ENCODE measurements at regions not wholly inside any gene's neighbourhood (a gene's known extent, or its start where the extent isn't known, plus 50 kb on each side); places are given as distances from the start of the nearest gene placed in this dataset.

- TF ChIP-seq CTCF (conservative IDR thresholded peaks at IDR 0.05; ENCODE audit: low read length) (no peak), EZH2phosphoT487 (IDR thresholded peaks at IDR 0.05; ENCODE audit: borderline replicate concordance, low read depth, low read length) (no peak)
- DNase-seq (ENCODE audit: low spot score), result no peak
- no peaks in the 10 kb centered on the region for H3K4me1 ChIP-seq (ENCODE audit: insufficient read depth, low read length, poor library complexity, severe bottlenecking)
- intact Hi-C loops (cut with micrococcal nuclease; ENCODE audit: unreplicated experiment), result no loop called here
- ChIA-PET POLR2A (interaction anchor here (0.6 kb wide), 1 partner anchor 683 kb away, joined by 3 read pairs; no protein-coding TSS in a partner anchor), CTCF (ENCODE audit: unreplicated experiment) (no interaction called here)
- no TSS peak for BruUV-seq (replicated peaks)
- no peaks in the 10 kb centered on the region for H3K9me3 ChIP-seq (ENCODE audit: low read length)
- H3K27ac ChIP-seq (ENCODE audit: low read depth, low read length, poor library complexity, severe bottlenecking), result no peak overlapping the region
- H3K9me2 ChIP-seq (ENCODE audit: insufficient read depth, low read length), result no peaks in the 10 kb centered on the region
- no peak overlapping the region for H2AFZ ChIP-seq (ENCODE audit: low read length)
- H3K4me3 ChIP-seq (ENCODE audit: low read depth, low read length, poor library complexity, severe bottlenecking), result no peak overlapping the region
- no peaks in the 10 kb centered on the region for H3K79me2 ChIP-seq (ENCODE audit: insufficient read depth, low read depth, low read length)
- H3K4me2 ChIP-seq (ENCODE audit: low read length), result no peak overlapping the region
- no peaks in the 10 kb centered on the region for H3K36me3 ChIP-seq (ENCODE audit: insufficient read depth, low read length)
- no peaks in the 10 kb centered on the region for H4K20me1 ChIP-seq (ENCODE audit: insufficient read depth, low read length)
Observed at GRCh38 chr10:117926491-117926890, 120.2 kb downstream of the RAB11FIP2 start.

GRCh38 chr10:117927332-117927731 is 119.4 kb downstream of the RAB11FIP2 start:
- POLR2A ChIA-PET, result no interaction called here
- H3K27ac ChIP-seq (ENCODE audit: low read depth, low read length, poor library complexity, severe bottlenecking), result no peak overlapping the region
- H3K4me2 ChIP-seq (ENCODE audit: low read length), result no peak overlapping the region
- H4K20me1 ChIP-seq (ENCODE audit: insufficient read depth, low read length), result no peaks in the 10 kb centered on the region
- intact Hi-C loops (cut with micrococcal nuclease; ENCODE audit: unreplicated experiment), result no loop called here
- H2AFZ ChIP-seq (ENCODE audit: low read length), result no peak overlapping the region
- no peaks in the 10 kb centered on the region for H3K36me3 ChIP-seq (ENCODE audit: insufficient read depth, low read length)
- H3K79me2 ChIP-seq (ENCODE audit: insufficient read depth, low read depth, low read length), result no peaks in the 10 kb centered on the region
- BruUV-seq (replicated peaks), result no TSS peak
- no peaks in the 10 kb centered on the region for H3K9me2 ChIP-seq (ENCODE audit: insufficient read depth, low read length)
- no peaks in the 10 kb centered on the region for H3K9me3 ChIP-seq (ENCODE audit: low read length)
- H3K4me1 ChIP-seq (ENCODE audit: insufficient read depth, low read length, poor library complexity, severe bottlenecking), result no peaks in the 10 kb centered on the region
- no peak for DNase-seq (ENCODE audit: low spot score)
- TF ChIP-seq EZH2phosphoT487 (IDR thresholded peaks at IDR 0.05; ENCODE audit: borderline replicate concordance, low read depth, low read length) (no peak), CTCF (conservative IDR thresholded peaks at IDR 0.05; ENCODE audit: low read length) (no peak)
- H3K4me3 ChIP-seq (ENCODE audit: low read depth, low read length, poor library complexity, severe bottlenecking), result no peak overlapping the region
- CTCF ChIA-PET (ENCODE audit: unreplicated experiment), result no interaction called here

GRCh38 chr10:117927871-117928270 is 118.9 kb downstream of the RAB11FIP2 start:
- no peak overlapping the region for H3K4me3 ChIP-seq (ENCODE audit: low read depth, low read length, poor library complexity, severe bottlenecking)
- H3K9me3 ChIP-seq (ENCODE audit: low read length), result no peaks in the 10 kb centered on the region
- ChIA-PET POLR2A (interaction anchor here (0.6 to 0.7 kb wide), 3 partner anchors 10 to 286 kb away, joined by 3 read pairs; no protein-coding TSS in a partner anchor), CTCF (ENCODE audit: unreplicated experiment) (no interaction called here)
- no TSS peak for BruUV-seq (replicated peaks)
- H3K9me2 ChIP-seq (ENCODE audit: insufficient read depth, low read length), result no peaks in the 10 kb centered on the region
- no peaks in the 10 kb centered on the region for H4K20me1 ChIP-seq (ENCODE audit: insufficient read depth, low read length)
- H3K4me1 ChIP-seq (ENCODE audit: insufficient read depth, low read length, poor library complexity, severe bottlenecking), result no peaks in the 10 kb centered on the region
- DNase-seq (ENCODE audit: low spot score), result no peak
- no peak overlapping the region for H2AFZ ChIP-seq (ENCODE audit: low read length)
- no peaks in the 10 kb centered on the region for H3K36me3 ChIP-seq (ENCODE audit: insufficient read depth, low read length)
- H3K27ac ChIP-seq (ENCODE audit: low read depth, low read length, poor library complexity, severe bottlenecking), result no peak overlapping the region
- no peak overlapping the region for H3K4me2 ChIP-seq (ENCODE audit: low read length)
- intact Hi-C loops (cut with micrococcal nuclease; ENCODE audit: unreplicated experiment), result no loop called here
- TF ChIP-seq CTCF (conservative IDR thresholded peaks at IDR 0.05; ENCODE audit: low read length) (no peak), EZH2phosphoT487 (IDR thresholded peaks at IDR 0.05; ENCODE audit: borderline replicate concordance, low read depth, low read length) (no peak)
- H3K79me2 ChIP-seq (ENCODE audit: insufficient read depth, low read depth, low read length), result no peaks in the 10 kb centered on the region
